ENCODE measurements at regions not wholly inside any gene's neighbourhood (a gene's known extent, or its start where the extent isn't known, plus 50 kb on each side); places are given as distances from the start of the nearest gene placed in this dataset.
"Not testable (repeated sequence)": the region's sequence is repeated elsewhere in the genome, so short reads cannot be mapped to it uniquely, and the experiment has no call there.

GRCh38 chr17:83187782-83188311 lies 108.4 kb downstream of the METRNL start:
- Histone ChIP-seq H3K36me3 (ENCODE audit: control insufficient read depth, insufficient read depth, low read length) (no peaks in the 10 kb centered on the region), H3K9me3 (ENCODE audit: control insufficient read depth, low read length) (no peaks in the 10 kb centered on the region), H3K4me1 (ENCODE audit: control insufficient read depth, insufficient read depth, low read length, poor library complexity, severe bottlenecking) (peaks cover 2% of the 10 kb centered on the region), H3K27ac (ENCODE audit: low read depth, low read length, severe bottlenecking) (no peak overlapping the region), H3K4me3 (ENCODE audit: extremely low read depth, insufficient read depth, low read length, poor library complexity, severe bottlenecking) (no peak overlapping the region)

- Histone ChIP-seq H3K9me3 (ENCODE audit: control insufficient read depth, low read length) (peaks cover 5% of the 10 kb centered on the region), H3K4me1 (ENCODE audit: control insufficient read depth, insufficient read depth, low read length, poor library complexity, severe bottlenecking) (no peaks in the 10 kb centered on the region), H3K27ac (ENCODE audit: low read depth, low read length, severe bottlenecking) (no peak overlapping the region), H3K36me3 (ENCODE audit: control insufficient read depth, insufficient read depth, low read length) (no peaks in the 10 kb centered on the region), H3K4me3 (ENCODE audit: extremely low read depth, insufficient read depth, low read length, poor library complexity, severe bottlenecking) (no peak overlapping the region)
- 89 to 92% methylated on average over 19 to 24 of the region's 26 CpGs for WGBS, 2 experiments (ENCODE audit: insufficient coverage in 2 of 2)
These were observed 109.9 kb downstream of the METRNL start for GRCh38 chr17:83189044-83190003.

DNA sequence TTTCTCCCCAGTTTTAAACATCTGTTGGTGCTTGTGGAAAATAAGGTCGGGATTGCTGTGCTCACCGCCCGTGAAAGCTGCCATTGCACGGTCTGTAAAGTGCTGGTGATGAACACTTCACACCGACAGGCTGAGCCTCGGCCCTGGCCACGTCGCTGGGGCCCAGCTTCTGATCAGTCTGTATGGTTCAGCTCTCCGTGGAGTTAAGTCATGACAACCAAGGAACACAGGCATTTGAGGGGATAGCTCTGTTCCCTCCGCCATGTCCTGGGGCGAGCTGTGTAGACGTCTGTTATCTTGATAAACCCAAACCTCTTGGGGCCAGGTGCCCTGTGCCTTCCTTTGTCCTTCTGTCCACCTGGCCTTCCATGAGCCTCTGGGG lies 110.6 kb downstream of the METRNL start:
- H3K36me3 ChIP-seq (ENCODE audit: control insufficient read depth, insufficient read depth, low read length): no peaks in the 10 kb centered on the region
- H3K4me3 ChIP-seq (ENCODE audit: extremely low read depth, insufficient read depth, low read length, poor library complexity, severe bottlenecking): no peak overlapping the region
- H3K4me1 ChIP-seq (ENCODE audit: control insufficient read depth, insufficient read depth, low read length, poor library complexity, severe bottlenecking): no peaks in the 10 kb centered on the region
- 93% methylated on average over 10 to 12 of the region's 12 CpGs for WGBS, 2 experiments (ENCODE audit: insufficient coverage in 2 of 2)
- peaks cover 5% of the 10 kb centered on the region for H3K9me3 ChIP-seq (ENCODE audit: control insufficient read depth, low read length)
- no peak overlapping the region for H3K27ac ChIP-seq (ENCODE audit: low read depth, low read length, severe bottlenecking)

DNA sequence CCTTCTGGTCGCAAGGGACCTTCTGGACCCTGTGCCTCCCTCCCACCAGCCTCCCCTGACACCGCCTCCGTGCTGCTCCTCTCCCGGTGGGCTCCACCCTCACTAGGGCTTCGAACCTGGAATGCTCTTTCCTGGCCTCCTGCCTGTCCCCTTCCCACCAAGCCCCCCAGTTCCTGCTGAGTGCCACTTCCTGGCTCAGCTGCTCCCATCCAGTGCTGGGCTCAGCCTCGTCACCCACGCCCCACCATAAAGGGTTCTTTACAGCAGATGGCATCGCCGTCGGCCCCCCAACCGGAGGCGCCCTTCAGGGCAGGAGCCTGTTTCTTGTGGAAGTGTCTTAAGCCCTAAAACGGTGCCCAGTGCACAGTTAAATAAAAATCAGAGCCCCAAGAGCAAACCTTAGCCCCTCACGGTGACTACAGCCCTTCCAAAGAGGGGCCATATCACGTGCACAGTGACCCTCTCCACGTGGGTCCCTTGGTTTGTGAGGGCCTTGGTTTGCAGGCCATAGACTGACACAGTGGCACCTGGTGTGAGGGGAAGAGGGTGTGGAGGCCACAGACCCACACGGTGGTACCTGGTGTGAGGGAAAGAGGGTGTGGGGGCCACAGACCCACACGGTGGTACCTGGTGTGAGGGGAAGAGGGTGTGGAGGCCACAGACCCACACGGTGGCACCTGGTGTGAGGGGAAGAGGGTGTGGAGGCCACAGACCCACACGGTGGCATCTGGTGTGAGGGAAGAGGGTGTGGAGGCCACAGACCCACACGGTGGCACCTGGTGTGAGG lies 111.4 kb downstream of the METRNL start:
- H3K9me3 ChIP-seq (ENCODE audit: control insufficient read depth, low read length): peaks cover 5% of the 10 kb centered on the region
- H3K27ac ChIP-seq (ENCODE audit: low read depth, low read length, severe bottlenecking): no peak overlapping the region
- no peak overlapping the region for H3K4me3 ChIP-seq (ENCODE audit: extremely low read depth, insufficient read depth, low read length, poor library complexity, severe bottlenecking)

GRCh38 chr17:83191388-83192160 lies 112.2 kb downstream of the METRNL start:
- Histone ChIP-seq H3K36me3 (ENCODE audit: control insufficient read depth, insufficient read depth, low read length) (no peaks in the 10 kb centered on the region), H3K4me1 (ENCODE audit: control insufficient read depth, insufficient read depth, low read length, poor library complexity, severe bottlenecking) (no peaks in the 10 kb centered on the region), H3K9me3 (ENCODE audit: control insufficient read depth, low read length) (peaks cover 5% of the 10 kb centered on the region), H3K27ac (ENCODE audit: low read depth, low read length, severe bottlenecking) (no peak overlapping the region), H3K4me3 (ENCODE audit: extremely low read depth, insufficient read depth, low read length, poor library complexity, severe bottlenecking) (no peak overlapping the region)
- WGBS, 2 experiments (ENCODE audit: insufficient coverage in 2 of 2): 91% methylated on average over 9 to 10 of the region's 11 CpGs

More for the DNA sequence above, 111.4 kb downstream of the METRNL start:
- Histone ChIP-seq H3K36me3 (ENCODE audit: control insufficient read depth, insufficient read depth, low read length) (no peaks in the 10 kb centered on the region), H3K4me1 (ENCODE audit: control insufficient read depth, insufficient read depth, low read length, poor library complexity, severe bottlenecking) (no peaks in the 10 kb centered on the region)
- 85% methylated on average over 19 to 21 of the region's 21 CpGs for WGBS, 2 experiments (ENCODE audit: insufficient coverage in 2 of 2)

DNA sequence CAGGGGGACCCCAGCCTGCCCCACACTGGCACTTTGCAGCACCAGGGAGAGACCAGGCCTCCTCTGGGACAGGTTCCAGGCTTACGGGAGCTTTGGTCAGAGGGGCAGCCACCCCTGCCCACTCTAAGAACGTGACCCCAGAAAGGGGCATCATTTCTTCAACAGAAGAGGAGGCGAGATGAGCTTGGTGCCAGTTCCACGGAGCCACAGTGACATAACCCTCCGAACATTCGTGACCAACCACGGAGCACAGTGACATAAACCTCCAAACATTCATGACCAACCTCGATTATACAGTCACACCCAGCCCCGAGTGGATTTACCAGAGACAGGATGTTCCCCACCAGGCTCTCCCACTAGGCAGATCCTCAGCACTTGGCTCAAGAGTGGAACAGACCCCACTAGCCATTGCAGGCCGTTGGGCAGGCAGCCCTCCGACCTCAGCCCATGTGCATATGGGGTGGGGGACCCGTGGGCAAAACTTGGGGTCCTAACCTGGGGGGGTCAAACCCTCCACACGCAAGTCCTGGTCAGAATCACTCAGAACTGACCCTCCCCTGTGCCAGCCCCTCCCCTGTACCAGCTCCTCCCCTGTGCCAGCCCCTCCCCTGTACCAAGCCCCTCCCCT lies 112.9 kb downstream of the METRNL start:
- Histone ChIP-seq H3K4me1 (ENCODE audit: control insufficient read depth, insufficient read depth, low read length, poor library complexity, severe bottlenecking) (no peaks in the 10 kb centered on the region), H3K4me3 (ENCODE audit: extremely low read depth, insufficient read depth, low read length, poor library complexity, severe bottlenecking) (no peak overlapping the region), H3K27ac (ENCODE audit: low read depth, low read length, severe bottlenecking) (no peak overlapping the region), H3K36me3 (ENCODE audit: control insufficient read depth, insufficient read depth, low read length) (no peaks in the 10 kb centered on the region), H3K9me3 (ENCODE audit: control insufficient read depth, low read length) (peaks cover 5% of the 10 kb centered on the region)
- 87 to 92% methylated on average over 7 to 13 of the region's 13 CpGs for WGBS, 2 experiments (ENCODE audit: insufficient coverage in 2 of 2)

DNA sequence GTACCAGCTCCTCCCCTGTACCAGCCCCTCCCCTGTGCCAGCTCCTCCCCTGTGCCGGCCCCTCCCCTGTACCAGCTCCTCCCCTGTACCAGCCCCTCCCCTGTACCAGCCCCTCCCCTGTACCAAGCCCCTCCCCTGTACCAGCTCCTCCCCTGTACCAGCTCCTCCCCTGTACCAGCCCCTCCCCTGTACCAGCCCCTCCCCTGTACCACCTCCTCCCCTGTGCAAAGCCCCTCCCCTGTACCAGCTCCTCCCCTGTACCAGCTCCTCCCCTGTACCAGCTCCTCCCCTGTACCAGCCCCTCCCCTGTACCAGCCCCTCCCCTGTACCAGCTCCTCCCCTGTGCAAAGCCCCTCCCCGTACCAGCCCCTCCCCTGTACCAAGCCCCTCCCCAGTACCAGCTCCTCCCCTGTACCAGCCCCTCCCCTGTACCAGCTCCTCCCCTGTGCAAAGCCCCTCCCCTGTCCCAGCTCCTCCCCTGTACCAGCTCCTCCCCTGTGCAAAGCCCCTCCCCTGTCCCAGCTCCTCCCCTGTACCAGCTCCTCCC lies 113.5 kb downstream of the METRNL start:
- not testable (repeated sequence) for H3K27ac ChIP-seq (ENCODE audit: low read depth, low read length, severe bottlenecking); H3K9me3 ChIP-seq (ENCODE audit: control insufficient read depth, low read length); H3K4me1 ChIP-seq (ENCODE audit: control insufficient read depth, insufficient read depth, low read length, poor library complexity, severe bottlenecking); H3K36me3 ChIP-seq (ENCODE audit: control insufficient read depth, insufficient read depth, low read length); H3K4me3 ChIP-seq (ENCODE audit: extremely low read depth, insufficient read depth, low read length, poor library complexity, severe bottlenecking)
- WGBS, 2 experiments (ENCODE audit: insufficient coverage in 2 of 2): no CpG with 5 or more reads among the region's 2 CpGs

- WGBS, 2 experiments (ENCODE audit: insufficient coverage in 2 of 2): 84 to 91% methylated on average over 12 to 13 of the region's 13 CpGs
- H3K9me3 ChIP-seq (ENCODE audit: control insufficient read depth, low read length): peaks cover 5% of the 10 kb centered on the region
- no peak overlapping the region for H3K27ac ChIP-seq (ENCODE audit: low read depth, low read length, severe bottlenecking)
- H3K4me3 ChIP-seq (ENCODE audit: extremely low read depth, insufficient read depth, low read length, poor library complexity, severe bottlenecking): no peak overlapping the region
- no peaks in the 10 kb centered on the region for H3K4me1 ChIP-seq (ENCODE audit: control insufficient read depth, insufficient read depth, low read length, poor library complexity, severe bottlenecking)
- H3K36me3 ChIP-seq (ENCODE audit: control insufficient read depth, insufficient read depth, low read length): no peaks in the 10 kb centered on the region
These were observed 114.2 kb downstream of the METRNL start for GRCh38 chr17:83193336-83194185.

DNA sequence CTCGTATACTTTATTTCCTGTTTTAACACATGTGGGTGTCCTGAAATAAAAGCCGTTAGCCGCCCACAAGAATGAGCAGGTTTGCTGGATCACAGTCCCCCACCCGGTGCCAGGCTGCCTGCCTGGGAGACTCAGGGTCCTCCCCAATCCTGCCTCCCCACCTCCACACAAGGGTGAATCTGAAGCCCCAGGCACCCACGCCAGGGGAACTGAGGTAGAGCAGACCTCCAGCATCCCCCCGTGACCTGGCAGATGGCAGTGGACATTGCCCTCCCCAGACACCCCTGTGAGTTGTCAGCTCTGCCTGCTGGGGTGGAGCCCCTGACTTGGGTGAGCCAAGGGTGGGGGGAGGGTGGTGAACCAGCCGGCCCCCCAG lies 114.8 kb downstream of the METRNL start:
- no peak overlapping the region for H3K4me3 ChIP-seq (ENCODE audit: extremely low read depth, insufficient read depth, low read length, poor library complexity, severe bottlenecking)
- no peak overlapping the region for H3K27ac ChIP-seq (ENCODE audit: low read depth, low read length, severe bottlenecking)
- WGBS, 2 experiments (ENCODE audit: insufficient coverage in 2 of 2): 86 to 98% methylated on average over 3 to 6 of the region's 7 CpGs
- H3K9me3 ChIP-seq (ENCODE audit: control insufficient read depth, low read length): peaks cover 5% of the 10 kb centered on the region
- no peaks in the 10 kb centered on the region for H3K36me3 ChIP-seq (ENCODE audit: control insufficient read depth, insufficient read depth, low read length)
- no peaks in the 10 kb centered on the region for H3K4me1 ChIP-seq (ENCODE audit: control insufficient read depth, insufficient read depth, low read length, poor library complexity, severe bottlenecking)
